ENCODE measurements at regions not wholly inside any gene's neighbourhood (a gene's known extent, or its start where the extent isn't known, plus 50 kb on each side); places are given as distances from the start of the nearest gene placed in this dataset.

- DNase-seq, result no peak
Measured at GRCh38 chr4:27272217-27272616, 411.6 kb downstream of the STIM2 start.

- DNase-seq, result no peak
Measured at GRCh38 chr4:27276307-27277073, 415.8 kb downstream of the STIM2 start.

GRCh38 chr4:27278615-27279375 lies 418.2 kb downstream of the STIM2 start:
- no peak for DNase-seq

GRCh38 chr4:27288496-27288895 lies 427.9 kb downstream of the STIM2 start:
- DNase-seq, result no peak

GRCh38 chr4:27289704-27290103 lies 429.1 kb downstream of the STIM2 start:
- no peak for DNase-seq

- DNase-seq, result no peak
Measured at GRCh38 chr4:27293831-27294230, 433.2 kb downstream of the STIM2 start.

GRCh38 chr4:27304751-27305150 lies 444.1 kb downstream of the STIM2 start:
- no peak for DNase-seq

- no peak for DNase-seq
Measured at GRCh38 chr4:27305246-27305645, 444.6 kb downstream of the STIM2 start.

GRCh38 chr4:27308379-27308778 lies 447.7 kb downstream of the STIM2 start:
- DNase-seq, result no peak

- DNase-seq, result no peak
Measured at GRCh38 chr4:27315625-27316024, 455.0 kb downstream of the STIM2 start.

- DNase-seq, result no peak
Measured at GRCh38 chr4:27316176-27316575, 455.5 kb downstream of the STIM2 start.

- DNase-seq, result no peak
Measured at GRCh38 chr4:27318740-27319139, 458.1 kb downstream of the STIM2 start.

- no peak for DNase-seq
Measured at GRCh38 chr4:27326991-27327390, 466.4 kb downstream of the STIM2 start.

GRCh38 chr4:27327421-27328181 lies 467.0 kb downstream of the STIM2 start:
- DNase-seq, result no peak

- DNase-seq, result no peak
Measured at GRCh38 chr4:27338530-27338929, 477.9 kb downstream of the STIM2 start.

- DNase-seq, result no peak
Measured at GRCh38 chr4:27343411-27343810, 482.8 kb downstream of the STIM2 start.

GRCh38 chr4:27350161-27350560 lies 489.5 kb downstream of the STIM2 start:
- no peak for DNase-seq

GRCh38 chr4:27357283-27357682 lies 496.6 kb downstream of the STIM2 start:
- no peak for DNase-seq

- no peak for DNase-seq
Measured at GRCh38 chr4:27358269-27358668, 497.6 kb downstream of the STIM2 start.

GRCh38 chr4:27360131-27360530 lies 499.5 kb downstream of the STIM2 start:
- no peak for DNase-seq

- no peak for DNase-seq
Measured at GRCh38 chr4:27360790-27361267, 500.2 kb downstream of the STIM2 start.

- DNase-seq, result no peak
Measured at GRCh38 chr4:27364509-27364908, 503.9 kb downstream of the STIM2 start.

GRCh38 chr4:27366104-27366823 lies 505.6 kb downstream of the STIM2 start:
- DNase-seq, result no peak

Data from CD4-positive, alpha-beta T cell treated with Interleukin-17A for 4 hours (primary cell).